HG02571 (cell line): ENCODE measurements at regions not wholly inside any gene's neighbourhood (a gene's known extent, or its start where the extent isn't known, plus 50 kb on each side); places are given as distances from the start of the nearest gene placed in this dataset.
"Not testable (repeated sequence)": the region's sequence is repeated elsewhere in the genome, so short reads cannot be mapped to it uniquely, and the experiment has no call there.

Experiments used
- ATAC-seq: cut with Tn5 transposase; IDR thresholded peaks from one replicate; pipeline ENCODE4 v1.9.1; 2021; ENCODE audit warnings: mild to moderate bottlenecking, moderate library complexity; ENCODE audit not compliant: unreplicated experiment

GRCh38 chr1:30466610-30467009, 256.8 kb downstream of the MATN1 start:
- no peak for ATAC-seq

GRCh38 chr1:30466026-30466425, 257.4 kb downstream of the MATN1 start:
- ATAC-seq, result no peak

- no peak for ATAC-seq
Observed at GRCh38 chr1:30465096-30465495, 258.3 kb downstream of the MATN1 start.

- no peak for ATAC-seq
Observed at GRCh38 chr1:30464187-30464617, 259.2 kb downstream of the MATN1 start.

GRCh38 chr1:30462826-30463425, 260.5 kb downstream of the MATN1 start:
- no peak for ATAC-seq

- no peak for ATAC-seq
Observed at GRCh38 chr1:30462166-30462565, 261.2 kb downstream of the MATN1 start.

GRCh38 chr1:30461640-30462039, 261.7 kb downstream of the MATN1 start:
- no peak for ATAC-seq

GRCh38 chr1:30460661-30461060, 262.7 kb downstream of the MATN1 start:
- no peak for ATAC-seq

GRCh38 chr1:30458730-30459485, 264.5 kb downstream of the MATN1 start:
- ATAC-seq, result not testable (repeated sequence)

GRCh38 chr1:30452925-30453324, 270.5 kb downstream of the MATN1 start:
- no peak for ATAC-seq

- no peak for ATAC-seq
Observed at GRCh38 chr1:30452170-30452569, 271.2 kb downstream of the MATN1 start.

- no peak for ATAC-seq
Observed at GRCh38 chr1:30451532-30452125, 271.8 kb downstream of the MATN1 start.

GRCh38 chr1:30450818-30451233, 272.6 kb downstream of the MATN1 start:
- no peak for ATAC-seq

GRCh38 chr1:30450148-30450817, 273.1 kb downstream of the MATN1 start:
- ATAC-seq, result no peak

GRCh38 chr1:30449428-30450147, 273.8 kb downstream of the MATN1 start:
- no peak for ATAC-seq

GRCh38 chr1:30449003-30449402, 274.4 kb downstream of the MATN1 start:
- no peak for ATAC-seq

GRCh38 chr1:30447701-30448100, 275.7 kb downstream of the MATN1 start:
- no peak for ATAC-seq

- no peak for ATAC-seq
Observed at GRCh38 chr1:30447080-30447479, 276.3 kb downstream of the MATN1 start.

- no peak for ATAC-seq
Observed at GRCh38 chr1:30446508-30446907, 276.9 kb downstream of the MATN1 start.

GRCh38 chr1:30446095-30446494, 277.3 kb downstream of the MATN1 start:
- no peak for ATAC-seq

- ATAC-seq, result no peak
Observed at GRCh38 chr1:30445449-30445848, 277.9 kb downstream of the MATN1 start.
